ENCODE measurements at regions not wholly inside any gene's neighbourhood (a gene's known extent, or its start where the extent isn't known, plus 50 kb on each side); places are given as distances from the start of the nearest gene placed in this dataset.

GRCh38 chr1:88407248-88407647 lies 276.8 kb upstream of the PKN2 start:
- TF ChIP-seq, protein P1, sequence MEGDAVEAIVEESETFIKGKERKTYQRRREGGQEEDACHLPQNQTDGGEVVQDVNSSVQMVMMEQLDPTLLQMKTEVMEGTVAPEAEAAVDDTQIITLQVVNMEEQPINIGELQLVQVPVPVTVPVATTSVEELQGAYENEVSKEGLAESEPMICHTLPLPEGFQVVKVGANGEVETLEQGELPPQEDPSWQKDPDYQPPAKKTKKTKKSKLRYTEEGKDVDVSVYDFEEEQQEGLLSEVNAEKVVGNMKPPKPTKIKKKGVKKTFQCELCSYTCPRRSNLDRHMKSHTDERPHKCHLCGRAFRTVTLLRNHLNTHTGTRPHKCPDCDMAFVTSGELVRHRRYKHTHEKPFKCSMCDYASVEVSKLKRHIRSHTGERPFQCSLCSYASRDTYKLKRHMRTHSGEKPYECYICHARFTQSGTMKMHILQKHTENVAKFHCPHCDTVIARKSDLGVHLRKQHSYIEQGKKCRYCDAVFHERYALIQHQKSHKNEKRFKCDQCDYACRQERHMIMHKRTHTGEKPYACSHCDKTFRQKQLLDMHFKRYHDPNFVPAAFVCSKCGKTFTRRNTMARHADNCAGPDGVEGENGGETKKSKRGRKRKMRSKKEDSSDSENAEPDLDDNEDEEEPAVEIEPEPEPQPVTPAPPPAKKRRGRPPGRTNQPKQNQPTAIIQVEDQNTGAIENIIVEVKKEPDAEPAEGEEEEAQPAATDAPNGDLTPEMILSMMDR (IDR thresholded peaks at IDR 0.05): no peak
- TF ChIP-seq POLR2A (IDR thresholded peaks at IDR 0.05): no peak

All from body of pancreas (tissue), 4 donors.